Limb (tissue), 2 donors: ENCODE measurements at regions not wholly inside any gene's neighbourhood (a gene's known extent, or its start where the extent isn't known, plus 50 kb on each side); places are given as distances from the start of the nearest gene placed in this dataset.

Experiments used
- DNase-seq, 2 donors: peaks; one replicate each; pipeline ENCODE4 v3.0.0-alpha.2; 2016; ENCODE audit errors: extremely low spot score in 2 of 2

DNA sequence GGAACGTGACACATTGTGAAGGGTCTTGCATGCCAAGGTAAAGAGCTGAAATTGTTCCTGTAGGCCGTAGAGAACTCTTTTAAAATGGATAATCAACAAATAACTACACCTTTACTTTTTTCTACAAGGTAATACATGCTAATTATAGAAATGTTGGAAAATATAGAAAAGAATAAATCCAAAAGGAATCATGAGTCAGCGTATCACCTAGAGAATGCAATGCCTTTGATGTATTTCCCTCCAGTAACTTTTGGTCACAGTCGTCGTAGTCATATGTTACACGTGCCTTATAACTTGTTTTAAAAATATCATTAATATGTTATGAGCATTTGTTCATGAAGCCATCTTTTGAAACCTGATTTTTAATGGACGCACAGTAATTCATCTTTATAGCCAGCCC, 100.6 kb downstream of the LIPG start:
- no peak for DNase-seq

DNA sequence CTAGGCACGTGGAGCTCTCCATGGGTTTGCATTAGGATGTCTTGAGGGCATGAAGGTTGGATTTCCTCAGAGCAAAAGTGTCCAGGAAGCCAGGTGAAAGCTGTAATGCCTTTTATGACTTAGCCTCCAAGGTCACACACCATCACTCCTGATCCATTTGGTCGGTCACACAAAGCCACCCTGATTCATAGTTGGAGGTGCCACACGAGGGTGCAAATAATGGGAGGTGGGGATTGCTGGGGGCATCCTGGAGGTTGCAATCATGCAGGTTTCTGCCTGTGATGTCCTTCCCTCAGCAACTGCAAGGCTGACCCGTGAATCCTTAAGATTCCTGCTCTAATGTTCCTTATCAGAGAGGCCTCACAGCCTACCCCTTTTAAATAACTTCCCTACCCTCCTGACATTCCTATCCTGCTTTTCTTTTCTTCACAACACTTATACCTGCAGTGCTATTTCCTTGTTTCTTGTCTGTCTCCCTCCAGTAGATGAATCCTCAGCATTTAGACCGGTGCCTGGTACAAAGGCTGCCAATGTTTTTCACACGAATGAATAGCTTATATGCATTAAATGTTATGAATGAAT, 97.1 kb downstream of the LIPG start:
- DNase-seq, result no peak

DNA sequence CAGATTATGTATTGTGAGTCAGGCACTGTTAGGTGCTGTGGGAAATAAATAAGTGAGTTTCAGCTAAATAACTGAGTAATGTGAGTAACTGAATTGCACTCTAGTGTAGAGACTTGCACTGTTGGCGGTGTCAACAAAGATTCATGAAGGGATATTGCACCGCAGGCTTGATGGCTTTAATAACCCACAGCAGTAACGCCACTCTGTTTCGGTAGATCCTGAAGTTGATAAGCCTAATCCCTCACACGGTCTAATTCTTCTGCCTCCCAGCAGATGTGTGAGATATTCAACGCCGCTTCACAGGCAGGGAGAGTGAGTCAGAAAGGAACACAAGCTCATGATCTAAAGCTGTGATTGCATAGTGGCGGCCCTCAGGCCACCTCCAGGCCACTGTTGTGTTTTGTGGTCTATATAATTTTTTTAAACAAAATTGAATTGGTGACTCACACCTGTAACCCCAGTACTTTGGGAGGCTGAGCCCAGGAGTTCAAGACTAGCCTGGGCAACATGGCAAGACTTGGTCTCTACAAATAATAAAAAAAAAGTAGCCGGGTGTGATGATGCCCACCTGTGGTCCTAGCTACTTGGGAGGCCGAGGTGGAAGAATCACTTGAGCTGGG, 94.3 kb downstream of the LIPG start:
- DNase-seq, result no peak

DNA sequence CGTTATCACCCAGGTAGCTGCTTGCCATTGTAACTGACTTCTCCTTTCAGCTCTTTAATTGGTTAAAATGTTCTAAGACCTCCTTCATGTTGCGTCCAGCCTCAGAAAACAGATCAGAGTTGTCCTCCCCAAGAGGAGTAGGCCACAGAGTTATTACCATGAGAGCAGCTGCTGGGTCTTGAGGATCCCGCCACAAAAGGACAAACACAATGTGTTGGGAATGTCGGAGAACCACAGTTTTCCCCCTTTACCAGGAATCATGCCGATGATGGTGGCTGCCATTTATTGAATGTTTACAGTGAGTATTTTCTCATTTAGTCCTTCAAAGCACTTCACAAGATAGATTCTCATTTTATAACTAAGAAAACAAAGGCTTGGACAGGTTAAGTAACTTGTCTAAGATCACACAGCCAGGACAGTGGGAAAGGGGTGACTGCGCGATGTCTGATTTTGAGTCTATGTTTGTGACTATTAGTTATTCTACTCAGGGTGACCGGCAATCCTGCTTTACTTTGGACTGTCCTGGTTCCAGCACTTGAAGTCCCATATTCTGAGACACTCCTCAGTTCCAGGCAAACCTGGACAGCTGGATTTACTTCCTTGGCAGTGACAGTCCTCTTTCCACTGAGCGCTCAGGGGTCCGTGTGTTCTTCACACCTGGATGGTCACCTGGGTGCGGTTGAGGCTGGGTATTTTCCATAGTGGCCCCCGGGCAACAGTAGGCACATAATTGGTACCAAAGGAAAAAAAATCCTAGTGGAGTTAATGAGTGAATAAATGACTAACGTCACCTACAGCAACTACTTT, 93.6 kb downstream of the LIPG start:
- no peak for DNase-seq

DNA sequence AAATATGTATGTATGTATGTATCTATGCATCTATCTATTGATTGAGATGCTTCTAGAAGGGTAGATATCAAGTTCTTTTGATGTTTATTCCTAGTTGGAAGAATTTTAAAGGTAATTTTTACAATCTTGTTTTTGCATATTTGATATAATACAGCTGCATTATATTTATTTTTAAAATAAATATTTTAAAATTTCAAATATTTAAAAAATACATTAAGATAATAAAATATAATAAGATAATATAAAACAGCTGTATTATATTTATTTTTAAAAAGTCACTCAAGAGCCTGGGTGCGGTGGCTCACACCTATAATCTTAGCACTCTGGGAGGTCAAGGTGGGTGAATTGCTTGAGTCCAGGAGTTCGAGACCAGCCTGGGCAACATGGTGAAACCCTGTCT, 92.5 kb downstream of the LIPG start:
- no peak for DNase-seq

DNA sequence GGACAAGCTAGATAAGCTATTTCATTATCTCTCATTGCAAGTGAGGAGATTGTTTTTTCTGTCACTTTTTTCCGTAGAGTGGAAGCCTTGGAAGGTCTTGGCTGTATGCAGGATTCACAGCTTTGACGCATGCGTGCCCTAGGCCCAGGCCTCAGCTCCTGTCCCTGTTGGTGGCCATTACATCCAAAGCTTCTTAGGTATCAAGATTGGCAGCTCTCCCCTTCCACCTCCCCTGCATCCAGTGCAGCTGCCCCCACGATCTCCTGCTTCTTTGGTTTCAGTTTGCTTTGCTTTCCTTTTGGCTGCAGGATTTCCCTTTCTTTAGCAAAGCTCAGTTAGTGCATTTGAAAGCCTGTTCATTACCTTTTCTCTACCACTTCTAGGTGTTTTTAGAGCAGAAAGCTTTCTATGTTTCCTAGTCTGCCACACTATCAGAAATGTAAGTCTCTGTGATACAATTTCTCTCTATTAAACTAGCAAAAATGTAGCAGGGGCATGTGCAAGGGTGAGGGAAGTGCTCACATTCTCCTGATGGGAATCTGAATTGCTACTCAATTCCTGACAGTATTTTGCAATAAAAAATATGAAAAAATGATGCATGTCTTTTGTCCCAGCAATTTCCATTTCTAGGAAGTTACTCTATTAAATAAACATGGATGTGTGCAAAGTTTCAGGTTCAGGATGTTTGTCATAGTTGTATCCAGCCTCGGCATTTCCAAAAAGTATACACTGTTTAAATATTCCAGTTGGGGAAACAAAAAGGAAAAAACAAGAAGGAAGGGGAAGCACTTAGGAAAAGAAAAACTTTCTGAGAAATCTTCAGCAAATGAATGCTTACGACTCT, 91.2 kb downstream of the LIPG start:
- no peak for DNase-seq

DNA sequence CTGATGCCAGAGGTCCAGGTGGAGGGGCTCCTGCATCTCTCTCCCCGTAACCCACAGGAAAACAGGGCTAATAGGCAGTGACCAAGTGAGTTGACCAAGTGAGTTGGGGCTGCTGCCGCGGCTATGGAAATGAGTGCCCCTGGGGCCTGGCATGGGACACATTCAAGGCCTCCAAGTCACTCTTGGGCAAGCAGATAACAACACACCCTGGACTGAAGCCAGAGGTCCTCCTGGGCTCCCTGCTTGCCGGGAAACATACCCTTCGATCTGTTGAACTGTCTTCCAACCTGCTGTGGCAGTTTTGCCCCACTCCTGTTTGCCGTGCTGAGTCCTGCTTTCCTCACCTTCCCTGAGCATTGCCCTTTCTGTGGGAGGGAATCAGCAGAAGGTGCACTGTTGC, 89.2 kb downstream of the LIPG start:
- DNase-seq, result no peak

DNA sequence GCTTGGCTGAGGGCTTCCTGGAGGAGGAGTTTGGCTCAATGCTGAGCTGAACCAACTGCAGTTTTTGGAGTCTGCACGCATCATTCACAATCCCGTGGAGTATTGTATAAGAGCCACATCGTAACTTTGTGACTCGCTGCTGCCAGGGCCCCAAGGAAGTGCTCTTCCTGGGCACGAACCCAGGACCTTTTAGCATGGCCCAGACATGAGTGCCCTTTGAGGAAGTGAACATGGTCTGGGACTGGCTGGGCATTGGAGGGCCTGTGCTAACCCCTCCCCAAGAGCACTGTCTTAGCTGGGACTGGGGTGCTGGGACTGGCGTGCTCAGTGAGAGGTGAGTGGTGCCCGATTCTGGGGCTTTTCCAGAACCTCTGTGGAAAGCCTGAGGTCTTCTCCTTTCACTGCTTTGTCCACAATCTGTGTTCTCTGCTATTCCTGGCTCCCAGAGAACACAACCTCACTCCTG, 88.6 kb downstream of the LIPG start:
- no peak for DNase-seq

DNA sequence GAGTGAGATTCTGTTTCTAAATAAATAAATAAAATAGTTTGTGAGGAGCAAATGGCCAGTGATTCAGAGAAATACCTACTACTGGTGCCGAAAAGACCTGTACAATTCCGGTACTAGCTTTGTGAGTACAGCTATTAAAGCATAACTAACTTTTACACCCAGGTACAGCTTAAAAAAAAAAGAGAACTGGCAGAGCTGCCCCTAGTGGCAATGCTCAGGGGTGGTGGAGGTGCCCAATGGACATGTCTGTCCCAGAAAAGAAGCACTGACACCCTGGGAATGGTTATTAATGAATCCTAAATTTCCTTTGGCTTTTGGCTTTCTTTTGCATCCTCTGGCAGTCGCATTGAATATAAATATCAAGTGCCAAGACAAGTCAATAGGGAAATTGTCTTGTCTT, 87.0 kb downstream of the LIPG start:
- no peak for DNase-seq
